HL-60 (cell line): ENCODE measurements at regions not wholly inside any gene's neighbourhood (a gene's known extent, or its start where the extent isn't known, plus 50 kb on each side); places are given as distances from the start of the nearest gene placed in this dataset.

Experiments used
- POLR2AphosphoS5 ChIP-seq: IDR thresholded peaks from 2 replicates; pipeline ENCODE4 v1.6.1; 2012; ENCODE audit warnings: low read depth
- SPI1 ChIP-seq: IDR thresholded peaks from 2 replicates; pipeline ENCODE4 v1.6.1; 2012; ENCODE audit warnings: low read depth, mild to moderate bottlenecking, borderline replicate concordance
- TF ChIP-seq, protein P1 (sequence below): IDR thresholded peaks from one replicate; pipeline ENCODE4 v1.5.1; 2011; ENCODE audit warnings: low read length, control low read depth, inconsistent platforms; ENCODE audit not compliant: insufficient read depth
- TF ChIP-seq, protein P2 (sequence below): IDR thresholded peaks from 2 replicates; pipeline ENCODE4 v1.6.1; 2012; ENCODE audit warnings: low read depth; ENCODE audit not compliant: insufficient replicate concordance

DNA sequence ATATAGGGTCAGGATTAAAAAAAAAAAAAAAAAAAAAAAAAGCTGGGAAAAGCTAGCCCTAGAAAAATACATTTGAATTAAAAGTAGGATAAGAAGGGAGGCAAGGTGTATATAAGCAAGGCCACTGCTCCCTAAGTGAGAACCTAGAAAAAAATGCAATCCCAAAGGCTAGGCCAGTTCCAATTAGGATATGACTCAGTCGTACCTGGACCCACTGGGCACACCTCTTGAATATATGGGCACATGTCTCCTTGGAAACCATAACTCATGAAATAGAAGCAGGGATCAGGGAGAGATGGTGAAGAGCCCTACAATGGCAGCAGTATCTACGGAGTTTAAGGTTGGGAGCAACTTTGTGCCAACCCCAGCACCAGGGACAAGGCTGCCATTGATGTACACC lies 314.1 kb upstream of the IL12A start:
- TF ChIP-seq, protein P1, sequence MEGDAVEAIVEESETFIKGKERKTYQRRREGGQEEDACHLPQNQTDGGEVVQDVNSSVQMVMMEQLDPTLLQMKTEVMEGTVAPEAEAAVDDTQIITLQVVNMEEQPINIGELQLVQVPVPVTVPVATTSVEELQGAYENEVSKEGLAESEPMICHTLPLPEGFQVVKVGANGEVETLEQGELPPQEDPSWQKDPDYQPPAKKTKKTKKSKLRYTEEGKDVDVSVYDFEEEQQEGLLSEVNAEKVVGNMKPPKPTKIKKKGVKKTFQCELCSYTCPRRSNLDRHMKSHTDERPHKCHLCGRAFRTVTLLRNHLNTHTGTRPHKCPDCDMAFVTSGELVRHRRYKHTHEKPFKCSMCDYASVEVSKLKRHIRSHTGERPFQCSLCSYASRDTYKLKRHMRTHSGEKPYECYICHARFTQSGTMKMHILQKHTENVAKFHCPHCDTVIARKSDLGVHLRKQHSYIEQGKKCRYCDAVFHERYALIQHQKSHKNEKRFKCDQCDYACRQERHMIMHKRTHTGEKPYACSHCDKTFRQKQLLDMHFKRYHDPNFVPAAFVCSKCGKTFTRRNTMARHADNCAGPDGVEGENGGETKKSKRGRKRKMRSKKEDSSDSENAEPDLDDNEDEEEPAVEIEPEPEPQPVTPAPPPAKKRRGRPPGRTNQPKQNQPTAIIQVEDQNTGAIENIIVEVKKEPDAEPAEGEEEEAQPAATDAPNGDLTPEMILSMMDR = no peak
- TF ChIP-seq POLR2AphosphoS5 (no peak), SPI1 (no peak)
- TF ChIP-seq, protein P2, sequence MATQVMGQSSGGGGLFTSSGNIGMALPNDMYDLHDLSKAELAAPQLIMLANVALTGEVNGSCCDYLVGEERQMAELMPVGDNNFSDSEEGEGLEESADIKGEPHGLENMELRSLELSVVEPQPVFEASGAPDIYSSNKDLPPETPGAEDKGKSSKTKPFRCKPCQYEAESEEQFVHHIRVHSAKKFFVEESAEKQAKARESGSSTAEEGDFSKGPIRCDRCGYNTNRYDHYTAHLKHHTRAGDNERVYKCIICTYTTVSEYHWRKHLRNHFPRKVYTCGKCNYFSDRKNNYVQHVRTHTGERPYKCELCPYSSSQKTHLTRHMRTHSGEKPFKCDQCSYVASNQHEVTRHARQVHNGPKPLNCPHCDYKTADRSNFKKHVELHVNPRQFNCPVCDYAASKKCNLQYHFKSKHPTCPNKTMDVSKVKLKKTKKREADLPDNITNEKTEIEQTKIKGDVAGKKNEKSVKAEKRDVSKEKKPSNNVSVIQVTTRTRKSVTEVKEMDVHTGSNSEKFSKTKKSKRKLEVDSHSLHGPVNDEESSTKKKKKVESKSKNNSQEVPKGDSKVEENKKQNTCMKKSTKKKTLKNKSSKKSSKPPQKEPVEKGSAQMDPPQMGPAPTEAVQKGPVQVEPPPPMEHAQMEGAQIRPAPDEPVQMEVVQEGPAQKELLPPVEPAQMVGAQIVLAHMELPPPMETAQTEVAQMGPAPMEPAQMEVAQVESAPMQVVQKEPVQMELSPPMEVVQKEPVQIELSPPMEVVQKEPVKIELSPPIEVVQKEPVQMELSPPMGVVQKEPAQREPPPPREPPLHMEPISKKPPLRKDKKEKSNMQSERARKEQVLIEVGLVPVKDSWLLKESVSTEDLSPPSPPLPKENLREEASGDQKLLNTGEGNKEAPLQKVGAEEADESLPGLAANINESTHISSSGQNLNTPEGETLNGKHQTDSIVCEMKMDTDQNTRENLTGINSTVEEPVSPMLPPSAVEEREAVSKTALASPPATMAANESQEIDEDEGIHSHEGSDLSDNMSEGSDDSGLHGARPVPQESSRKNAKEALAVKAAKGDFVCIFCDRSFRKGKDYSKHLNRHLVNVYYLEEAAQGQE = no peak
